T-cell (primary cell): ENCODE measurements at regions not wholly inside any gene's neighbourhood (a gene's known extent, or its start where the extent isn't known, plus 50 kb on each side); places are given as distances from the start of the nearest gene placed in this dataset.

Experiments
- ATAC-seq, 4 experiments: fragments of 200-7000 bp in 3 of 4; fragments of 150-1000 bp in 1 of 4; cut with Tn5 transposase; replicated peaks in 1 of 4; 1 replicate in 3 of 4; 2 replicates in 1 of 4; pipeline ENCODE4 v1.10.0; 2021; ENCODE audit warnings: moderate library complexity in 3 of 4, mild to moderate bottlenecking in 2 of 4, moderate number of reproducible peaks in 1 of 4
- CTCF ChIA-PET, 2 donors: fragments of 300-600 bp; sonication (Branson Sonifier 250); formaldehyde crosslinking; loops; one replicate each; lab custom pipeline; 2022; ENCODE audit warnings: antibody characterized with exemption in 2 of 2; lab: Charles Lee
- POLR2A ChIA-PET, 2 donors: fragments of 300-600 bp; sonication (Branson Sonifier 250); formaldehyde crosslinking; loops; one replicate each; lab custom pipeline; 2022; ENCODE audit warnings: antibody characterized with exemption in 2 of 2; lab: Charles Lee
- DNase-seq, 35 experiments: peaks; one replicate each; pipeline versions ENCODE4 v3.0.0 to v3.0.0-alpha.2; 2013 to 2023
- H3K27ac ChIP-seq: one replicate; pipeline ENCODE4 v1.5.1; 2013; ENCODE audit warnings: low read length
- H3K27me3 ChIP-seq, 2 experiments: replicated peaks in 1 of 2; 1 replicate in 1 of 2; 2 replicates in 1 of 2; pipeline versions ENCODE4 v1.6.1 to v1.7.0; 2013; ENCODE audit warnings: low read length in 1 of 2, mixed read lengths in 1 of 2; ENCODE audit not compliant: control insufficient read depth in 2 of 2, insufficient read depth in 2 of 2; ENCODE audit errors: extremely low read depth in 1 of 2
- H3K36me3 ChIP-seq, 2 donors: 1 replicate in 1 of 2; 2 replicates in 1 of 2; pipeline versions ENCODE4 v1.6.1 to v1.7.0; 2013; ENCODE audit warnings: low read length in 1 of 2; ENCODE audit not compliant: control insufficient read depth in 2 of 2, insufficient read depth in 1 of 2; ENCODE audit errors: extremely low read depth in 1 of 2
- H3K4me1 ChIP-seq, 2 experiments: 1 replicate in 1 of 2; 2 replicates in 1 of 2; pipeline versions ENCODE4 v1.6.1 to v1.7.0; 2013; ENCODE audit warnings: low read length in 2 of 2, mixed read lengths in 1 of 2; ENCODE audit not compliant: insufficient read depth in 2 of 2, control insufficient read depth in 1 of 2; ENCODE audit errors: extremely low read depth in 1 of 2
- H3K4me3 ChIP-seq, 2 donors: 1 replicate in 1 of 2; 2 replicates in 1 of 2; pipeline versions ENCODE4 v1.5.1 to v1.7.0; 2013; ENCODE audit warnings: mild to moderate bottlenecking in 2 of 2, low read length in 1 of 2, moderate library complexity in 1 of 2; ENCODE audit not compliant: control insufficient read depth in 1 of 2; ENCODE audit errors: extremely low read depth in 1 of 2
- H3K9me3 ChIP-seq: 2 replicates; pipeline ENCODE4 v1.7.0; 2013
- H3K27ac Mint-ChIP-seq, 2 donors: one replicate each; pipeline ENCODE4 v1.8.0; 2020 to 2021; ENCODE audit warnings: mild to moderate bottlenecking in 2 of 2, mixed read lengths in 2 of 2
- H3K27me3 Mint-ChIP-seq, 2 donors: one replicate each; pipeline ENCODE4 v1.8.0; 2021 to 2022; ENCODE audit warnings: mixed read lengths in 2 of 2
- H3K36me3 Mint-ChIP-seq: one replicate; pipeline ENCODE4 v1.8.0; 2021; ENCODE audit warnings: mixed read lengths
- H3K4me1 Mint-ChIP-seq, 3 donors: one replicate each; pipeline ENCODE4 v1.8.0; 2020 to 2022; ENCODE audit warnings: mixed read lengths in 3 of 3, mild to moderate bottlenecking in 1 of 3
- H3K4me3 Mint-ChIP-seq, 3 donors: one replicate each; pipeline ENCODE4 v1.8.0; 2020 to 2022; ENCODE audit warnings: mild to moderate bottlenecking in 3 of 3, mixed read lengths in 3 of 3, moderate library complexity in 3 of 3
- H3K9me3 Mint-ChIP-seq, 3 donors: one replicate each; pipeline ENCODE4 v1.8.0; 2020 to 2022; ENCODE audit warnings: mixed read lengths in 3 of 3
- WGBS: methylation state at CpG from one replicate; pipeline ENCODE4 v1.1.5; 2013; ENCODE audit warnings: missing lambda C conversion rate; ENCODE audit not compliant: insufficient coverage; 5-methylcytosine and 5-hydroxymethylcytosine counted together

GRCh38 chr9:95726756-95727155, 148.7 kb upstream of the ERCC6L2 start:
- H3K36me3 ChIP-seq: no peaks in the 10 kb centered on the region
- H3K27me3 ChIP-seq: peaks cover 0 to 5% of the 10 kb centered on the region in 2 experiments
- H3K4me1 Mint-ChIP-seq: peaks cover 46 to 49% (median 47%) of the 10 kb centered on the region in 3 donors
- H3K27me3 Mint-ChIP-seq: peaks cover under 1 to 4% of the 10 kb centered on the region in 2 donors
- H3K4me3 ChIP-seq: no peak overlapping the region
- peaks cover 9 to 23% of the 10 kb centered on the region in 2 experiments for H3K4me1 ChIP-seq
- peaks cover 0 to 19% (median 7%) of the 10 kb centered on the region in 3 donors for H3K9me3 Mint-ChIP-seq
- CTCF ChIA-PET: interaction anchor here in 1 of 2 donors (0.7 to 1.0 kb wide), 2 partner anchors 86 to 287 kb away, joined by 3 read pairs; no protein-coding TSS in a partner anchor
- no peaks in the 10 kb centered on the region for H3K9me3 ChIP-seq
- DNase-seq (peak in 1 of 35 experiments; percentile 41), ATAC-seq (no peak)
- H3K27ac ChIP-seq: no peak overlapping the region
- peaks cover 3% of the 10 kb centered on the region for H3K36me3 Mint-ChIP-seq
- H3K27ac Mint-ChIP-seq: no peak overlapping the region
- WGBS: no CpG with 5 or more reads among the region's 2 CpGs
- POLR2A ChIA-PET: no interaction called here
- no peak overlapping the region for H3K4me3 Mint-ChIP-seq

DNA sequence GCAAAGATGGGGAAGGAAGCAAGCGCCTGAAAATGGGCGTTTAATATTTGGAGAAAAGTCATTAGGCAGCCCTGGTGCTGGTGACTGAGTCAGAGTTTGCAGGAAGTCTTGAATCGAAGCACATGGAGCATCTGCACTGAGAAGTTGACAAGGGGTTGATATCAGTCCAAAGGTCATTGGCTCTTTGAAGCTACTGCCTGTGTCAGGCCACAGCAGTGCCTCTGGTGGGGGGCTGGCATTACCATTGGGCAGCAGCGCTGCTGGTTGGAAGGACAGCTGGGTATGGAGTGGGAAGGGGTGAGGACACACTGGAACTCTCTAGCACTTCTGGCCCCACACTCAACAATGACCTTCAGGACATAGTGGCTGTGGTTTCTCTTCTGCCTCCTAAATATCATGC, 150.4 kb upstream of the ERCC6L2 start:
- Histone ChIP-seq H3K27me3 (peaks cover 0 to 5% of the 10 kb centered on the region in 2 experiments), H3K9me3 (no peaks in the 10 kb centered on the region), H3K36me3 (no peaks in the 10 kb centered on the region), H3K27ac (peak overlapping the region; percentile 60), H3K4me3 (no peak overlapping the region), H3K4me1 (peaks cover 9 to 23% of the 10 kb centered on the region in 2 experiments)
- WGBS: 19% methylated on average over 3 of the region's 4 CpGs
- ChIA-PET CTCF (interaction anchor here in 1 of 2 donors (0.6 kb wide), 1 partner anchor 107 kb away, joined by 3 read pairs; no protein-coding TSS in a partner anchor), POLR2A (no interaction called here)
- Mint-ChIP-seq H3K27me3 (peaks cover 0 to 4% of the 10 kb centered on the region in 2 donors), H3K4me3 (peak overlapping the region in 1 of 3 donors; percentile 45), H3K27ac (peak overlapping the region; percentile 59 to 71), H3K36me3 (no peaks in the 10 kb centered on the region), H3K9me3 (peaks cover 0 to 19% (median 7%) of the 10 kb centered on the region in 3 donors), H3K4me1 (peaks cover 46 to 49% (median 47%) of the 10 kb centered on the region in 3 donors)
- ATAC-seq (peak in 2 of 4 experiments; percentile 1 to 28), DNase-seq (peak in 1 of 35 experiments; percentile 7)

DNA sequence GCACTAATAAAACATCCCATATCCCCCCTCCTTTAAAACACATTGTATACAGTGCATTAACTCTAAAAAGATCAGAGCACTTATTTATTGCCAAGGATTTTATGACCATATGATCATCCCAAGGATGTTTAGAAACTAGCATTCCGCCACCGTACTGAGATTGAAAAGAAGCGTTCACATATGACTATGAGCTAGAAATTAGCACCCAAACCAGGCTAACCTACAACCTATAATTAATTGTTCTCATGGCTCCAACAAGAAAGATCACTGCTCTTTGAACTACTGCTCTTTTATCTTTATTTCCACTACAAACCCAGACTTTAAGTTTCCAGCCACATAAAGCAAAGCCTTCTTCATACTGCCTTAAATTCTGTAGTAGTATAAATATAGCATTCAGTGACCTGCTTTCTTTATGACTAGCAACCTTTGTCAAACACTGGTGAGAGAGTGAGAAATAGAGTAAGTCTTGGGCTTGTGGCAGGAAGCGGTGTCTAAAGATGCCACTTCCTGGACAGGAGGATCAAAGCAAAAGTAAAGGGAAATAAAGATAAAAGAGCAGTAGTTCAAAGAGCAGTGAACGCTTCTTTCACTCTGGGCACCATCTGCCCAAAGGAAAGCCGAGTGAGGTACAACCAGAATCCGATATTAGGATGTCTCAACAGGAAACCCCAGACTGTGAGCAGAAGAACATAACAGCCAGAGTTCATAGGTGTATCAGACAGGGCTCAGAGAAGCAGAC, 151.1 kb upstream of the ERCC6L2 start:
- Mint-ChIP-seq H3K27ac (peak overlapping the region; percentile 59 to 71), H3K36me3 (no peaks in the 10 kb centered on the region), H3K9me3 (peaks cover 0 to 19% (median 7%) of the 10 kb centered on the region in 3 donors), H3K27me3 (peaks cover under 1 to 4% of the 10 kb centered on the region in 2 donors), H3K4me1 (peaks cover 46 to 49% (median 47%) of the 10 kb centered on the region in 3 donors), H3K4me3 (peak overlapping the region in 2 of 3 donors; percentile 7 to 45)
- CTCF ChIA-PET: no interaction called here
- POLR2A ChIA-PET: no interaction called here
- DNase-seq (peak; percentile 24 to 85 (median 65)), ATAC-seq (peak; percentile 89 to 93 (median 92))
- Histone ChIP-seq H3K27ac (peak overlapping the region; percentile 60), H3K4me1 (peaks cover 9 to 23% of the 10 kb centered on the region in 2 experiments), H3K4me3 (no peak overlapping the region), H3K27me3 (peaks cover 0 to 5% of the 10 kb centered on the region in 2 experiments), H3K36me3 (no peaks in the 10 kb centered on the region), H3K9me3 (no peaks in the 10 kb centered on the region)
- WGBS: 3% methylated on average over 5 of the region's 7 CpGs

- H3K4me3 Mint-ChIP-seq: no peak overlapping the region
- H3K4me1 ChIP-seq: peaks cover 9 to 23% of the 10 kb centered on the region in 2 experiments
- H3K4me3 ChIP-seq: no peak overlapping the region
- H3K27me3 ChIP-seq: no peaks in the 10 kb centered on the region
- H3K9me3 Mint-ChIP-seq: peaks cover 4 to 22% (median 7%) of the 10 kb centered on the region in 3 donors
- peaks cover 42 to 45% (median 44%) of the 10 kb centered on the region in 3 donors for H3K4me1 Mint-ChIP-seq
- no peaks in the 10 kb centered on the region for H3K9me3 ChIP-seq
- peaks cover 0 to 3% of the 10 kb centered on the region in 2 donors for H3K27me3 Mint-ChIP-seq
- no peak overlapping the region for H3K27ac Mint-ChIP-seq
- no peaks in the 10 kb centered on the region for H3K36me3 ChIP-seq
- H3K27ac ChIP-seq: no peak overlapping the region
- H3K36me3 Mint-ChIP-seq: no peaks in the 10 kb centered on the region
- CTCF ChIA-PET: interaction anchor here in 1 of 2 donors (0.6 kb wide), 1 partner anchor 30 kb away, joined by 3 read pairs; no protein-coding TSS in a partner anchor
- DNase-seq: no peak
- POLR2A ChIA-PET: no interaction called here
- WGBS: 100% methylated on average over 3 of the region's 4 CpGs
- ATAC-seq: no peak
Measured at GRCh38 chr9:95722141-95722540, 153.3 kb upstream of the ERCC6L2 start.

GRCh38 chr9:95721061-95721531, 154.4 kb upstream of the ERCC6L2 start:
- Histone ChIP-seq H3K36me3 (no peaks in the 10 kb centered on the region), H3K27ac (no peak overlapping the region), H3K9me3 (no peaks in the 10 kb centered on the region), H3K4me3 (no peak overlapping the region), H3K27me3 (no peaks in the 10 kb centered on the region), H3K4me1 (peaks cover 9 to 23% of the 10 kb centered on the region in 2 experiments)
- no peaks in the 10 kb centered on the region for H3K36me3 Mint-ChIP-seq
- H3K9me3 Mint-ChIP-seq: peaks cover 4 to 26% (median 7%) of the 10 kb centered on the region in 3 donors
- ATAC-seq (no peak), DNase-seq (no peak)
- whole genome bisulfite sequencing: 100% methylated on average over 1 of the region's 5 CpGs
- peaks cover 37 to 39% (median 38%) of the 10 kb centered on the region in 3 donors for H3K4me1 Mint-ChIP-seq
- H3K27ac Mint-ChIP-seq: no peak overlapping the region
- POLR2A ChIA-PET: no interaction called here
- CTCF ChIA-PET: no interaction called here
- peaks cover 0 to 3% of the 10 kb centered on the region in 2 donors for H3K27me3 Mint-ChIP-seq
- H3K4me3 Mint-ChIP-seq: no peak overlapping the region

- H3K27ac Mint-ChIP-seq: no peak overlapping the region
- H3K27me3 ChIP-seq: no peaks in the 10 kb centered on the region
- H3K4me1 Mint-ChIP-seq: peaks cover 31 to 33% (median 33%) of the 10 kb centered on the region in 3 donors
- H3K4me3 Mint-ChIP-seq: no peak overlapping the region
- peaks cover 9 to 18% of the 10 kb centered on the region in 2 experiments for H3K4me1 ChIP-seq
- CTCF ChIA-PET: interaction anchor here in 1 of 2 donors (0.7 kb wide), 1 partner anchor 226 kb away, joined by 4 read pairs; no protein-coding TSS in a partner anchor
- no peak overlapping the region for H3K27ac ChIP-seq
- POLR2A ChIA-PET: interaction anchor here (0.7 kb wide), 2 partner anchors 58 to 1084 kb away, joined by 3 to 4 read pairs; no protein-coding TSS in a partner anchor
- peaks cover 0 to 3% of the 10 kb centered on the region in 2 donors for H3K27me3 Mint-ChIP-seq
- no peak for DNase-seq
- no peaks in the 10 kb centered on the region for H3K36me3 ChIP-seq
- peaks cover 4 to 24% (median 8%) of the 10 kb centered on the region in 3 donors for H3K9me3 Mint-ChIP-seq
- H3K4me3 ChIP-seq: no peak overlapping the region
- H3K36me3 Mint-ChIP-seq: peaks cover under 1% of the 10 kb centered on the region
- H3K9me3 ChIP-seq: no peaks in the 10 kb centered on the region
- no peak for ATAC-seq
- no CpG with 5 or more reads among the region's 6 CpGs for WGBS
Measured at GRCh38 chr9:95720496-95720895, 155.0 kb upstream of the ERCC6L2 start.
